ENCODE measurements at regions not wholly inside any gene's neighbourhood (a gene's known extent, or its start where the extent isn't known, plus 50 kb on each side); places are given as distances from the start of the nearest gene placed in this dataset.
"Not testable (repeated sequence)": the region's sequence is repeated elsewhere in the genome, so short reads cannot be mapped to it uniquely, and the experiment has no call there.

GRCh38 chr5:142221091-142221860 is 103.5 kb downstream of the SPRY4 start:
- DNase-seq (ENCODE audit: low spot score): no peak

- DNase-seq (ENCODE audit: low spot score): no peak
Measured at GRCh38 chr5:142219146-142219545, 105.7 kb downstream of the SPRY4 start.

DNA sequence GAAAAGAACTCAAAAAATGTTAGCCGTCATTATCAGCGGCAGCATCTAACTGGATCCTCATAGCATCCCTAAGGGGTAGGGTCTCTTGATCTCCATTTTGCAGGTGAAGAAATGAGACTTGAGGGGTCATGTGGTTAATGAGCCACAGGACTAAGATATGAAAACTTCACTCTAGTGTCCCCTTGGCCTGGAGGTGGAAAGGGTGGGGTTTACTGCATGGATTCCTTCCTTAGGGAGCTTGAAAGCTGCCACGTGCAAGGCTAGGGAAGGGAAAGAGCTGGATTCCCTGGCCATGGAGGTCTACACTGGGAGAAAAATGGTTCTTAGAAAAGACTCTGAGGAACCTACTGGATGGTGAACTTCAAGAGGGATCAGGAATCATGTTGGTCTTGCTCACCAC is 107.9 kb downstream of the SPRY4 start:
- no peak for DNase-seq (ENCODE audit: low spot score)

- DNase-seq (ENCODE audit: low spot score): peak; percentile 97
Measured at GRCh38 chr5:142215915-142216681, 107.5 kb downstream of the NDFIP1 start.

DNA sequence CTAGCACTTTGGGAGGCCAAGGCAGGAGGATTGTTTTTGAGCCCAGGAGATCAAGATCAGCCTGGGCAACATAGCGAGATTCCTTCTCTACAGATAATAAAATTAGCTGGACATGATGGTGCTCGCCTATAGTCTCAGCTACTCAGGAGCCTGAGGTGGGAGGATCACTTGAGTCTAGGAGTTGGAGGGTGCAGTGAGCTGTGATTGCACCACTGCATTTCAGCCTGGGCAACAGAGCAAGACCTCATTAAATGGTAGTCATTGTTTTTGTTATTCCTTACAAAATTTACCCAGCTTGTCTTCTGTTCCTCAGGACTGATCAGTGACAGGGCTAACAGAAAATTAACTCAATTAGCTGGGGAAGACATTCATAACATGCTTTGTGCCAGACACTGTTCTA is 104.5 kb downstream of the NDFIP1 start:
- no peak for DNase-seq (ENCODE audit: low spot score)

DNA sequence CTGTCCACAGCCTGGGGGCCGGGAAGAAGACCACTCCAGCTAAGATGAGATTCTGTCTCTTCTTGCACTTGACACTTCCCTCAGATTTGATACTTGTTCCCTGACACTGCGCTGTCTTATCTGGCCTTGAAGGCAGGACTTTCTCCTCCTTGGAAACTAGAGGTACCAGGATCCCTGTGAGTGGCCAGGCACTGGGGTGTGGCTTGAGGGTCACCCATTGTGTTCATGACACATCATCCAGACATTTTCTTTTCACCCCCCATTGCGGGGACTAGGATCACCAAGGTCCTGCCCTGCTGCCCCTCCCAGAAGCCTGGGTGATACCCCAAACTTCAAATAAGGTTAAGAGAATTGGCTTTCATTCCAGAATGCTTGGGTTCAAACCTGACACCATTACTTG is 103.3 kb downstream of the NDFIP1 start:
- DNase-seq (ENCODE audit: low spot score): no peak

DNA sequence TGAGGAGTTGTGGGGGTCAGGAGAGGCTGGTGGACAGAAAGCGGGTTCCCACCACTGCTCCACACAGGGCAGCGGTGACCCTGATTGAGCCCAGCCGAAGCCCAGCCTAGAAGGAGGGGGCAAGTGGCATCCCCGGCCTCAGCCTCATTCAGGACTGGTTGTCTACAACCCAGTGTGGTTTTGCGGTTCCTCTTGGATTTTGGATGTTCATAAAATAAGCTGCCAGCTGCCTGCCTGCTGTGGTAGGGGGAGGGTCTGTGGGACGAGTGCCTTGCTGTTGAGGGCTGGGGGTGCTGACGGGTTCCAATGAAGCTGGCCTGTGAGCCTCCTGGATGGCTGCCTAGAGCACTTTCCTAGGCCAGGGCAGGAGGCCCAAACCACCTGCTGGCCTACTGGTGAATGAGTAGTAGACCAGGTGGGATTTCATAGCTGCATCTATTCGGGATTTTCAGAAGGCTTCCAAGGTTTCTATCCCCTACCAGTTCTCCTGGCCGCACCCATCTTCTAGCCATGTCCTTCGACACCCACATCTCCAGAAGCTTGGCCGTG is 102.4 kb downstream of the NDFIP1 start:
- DNase-seq (ENCODE audit: low spot score): no peak

GRCh38 chr5:142210011-142210410 is 101.4 kb downstream of the NDFIP1 start:
- DNase-seq (ENCODE audit: low spot score): no peak

- DNase-seq (ENCODE audit: low spot score): no peak
Measured at GRCh38 chr5:142208777-142209312, 100.3 kb downstream of the NDFIP1 start.

DNA sequence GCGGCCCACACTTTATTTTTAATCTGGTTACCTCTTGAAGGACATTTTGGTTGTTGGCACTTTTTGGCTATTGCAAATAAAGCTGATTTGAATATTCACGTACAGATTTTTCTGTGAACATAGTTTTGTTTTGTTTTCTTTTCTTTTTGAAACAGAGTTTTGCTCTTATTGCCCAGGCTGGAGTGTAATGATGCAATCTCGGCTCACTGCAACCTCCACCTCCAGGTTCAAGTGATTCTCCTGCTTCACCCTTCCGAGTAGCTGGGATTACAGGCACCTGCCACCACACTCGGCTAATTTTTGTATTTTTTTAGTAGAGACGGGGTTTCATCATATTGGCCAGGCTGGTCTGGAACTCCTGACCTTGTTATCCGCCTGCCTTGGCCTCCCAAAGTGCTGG is 99.7 kb downstream of the NDFIP1 start:
- not testable (repeated sequence) for DNase-seq (ENCODE audit: low spot score)

DNA sequence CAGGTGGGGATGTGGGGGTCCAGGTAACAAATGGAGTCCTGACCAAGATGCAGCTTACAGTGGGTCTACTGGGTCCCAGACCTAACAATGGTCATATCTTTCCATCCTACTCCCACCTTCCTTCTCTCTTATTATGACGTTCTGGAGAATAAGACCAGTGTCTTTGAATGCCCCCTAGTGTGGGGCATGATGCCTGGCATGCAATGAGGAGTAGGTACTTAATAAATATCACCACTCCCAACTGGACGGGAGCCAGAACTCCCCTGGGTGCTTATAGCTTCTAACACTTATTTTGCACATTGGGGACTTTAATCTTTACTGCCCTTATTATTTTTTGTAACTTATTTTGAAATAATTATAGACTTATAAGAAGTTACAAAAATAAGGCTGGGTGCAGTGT is 98.2 kb downstream of the NDFIP1 start:
- DNase-seq (ENCODE audit: low spot score): no peak

DNA sequence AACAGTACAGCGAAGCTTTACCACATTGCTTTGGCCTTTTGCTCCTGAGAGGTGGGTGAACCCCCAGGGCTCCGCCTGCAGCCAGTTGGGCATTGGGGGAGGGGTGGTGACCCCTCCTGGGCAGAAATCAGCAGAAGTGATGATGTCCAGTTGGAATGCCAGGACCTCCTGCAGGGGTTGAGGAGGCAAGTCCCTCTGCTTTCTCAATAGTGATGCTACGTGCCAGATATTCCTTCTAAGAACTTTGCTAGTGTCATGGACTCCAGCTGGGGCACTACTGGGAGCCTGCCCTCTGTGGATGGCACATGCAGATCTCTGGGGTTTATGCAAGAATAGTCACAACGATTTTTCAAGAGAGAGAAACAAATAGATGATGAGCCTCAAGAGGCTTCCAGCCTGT is 95.6 kb downstream of the NDFIP1 start:
- no peak for DNase-seq (ENCODE audit: low spot score)
